ENCODE measurements at regions not wholly inside any gene's neighbourhood (a gene's known extent, or its start where the extent isn't known, plus 50 kb on each side); places are given as distances from the start of the nearest gene placed in this dataset.

GRCh38 chr22:49014227-49015201 is 813.2 kb downstream of the BRD1 start:
- POLR2A ChIA-PET, result no interaction called here
- RAD21 ChIA-PET (ENCODE audit: low non-redundant PET in 1 of 2, low total read pairs in 2 of 2, uncharacterized antibody in 2 of 2, unreplicated experiment in 2 of 2), result no interaction called here
- no peaks in the 10 kb centered on the region for H3K9me3 ChIP-seq (ENCODE audit: control insufficient read depth in 1 of 2, insufficient read depth in 1 of 2, low read depth in 1 of 2, low read length in 2 of 2)
- no peak for DNase-seq (ENCODE audit: low read depth, low spot score)
- BruUV-seq (replicated peaks), result no TSS peak
- no peak overlapping the region for H3K4me3 ChIP-seq (replicated peaks in 1 of 2; ENCODE audit: low read depth in 1 of 2, low read length in 2 of 2)
- TF ChIP-seq SIN3A (IDR thresholded peaks at IDR 0.05; ENCODE audit: low read depth), result no peak
- no peak for TF ChIP-seq ZNF274 (IDR thresholded peaks at IDR 0.05; ENCODE audit: low read depth, low read length)
- TF ChIP-seq ELF1 (IDR thresholded peaks at IDR 0.05; ENCODE audit: borderline replicate concordance, low read depth), result no peak
- no peak for TF ChIP-seq EZH2 (IDR thresholded peaks at IDR 0.05)
- no peak for TF ChIP-seq SP1 (IDR thresholded peaks at IDR 0.05; ENCODE audit: low read depth)
- no peak for TF ChIP-seq POLR2AphosphoS5 (IDR thresholded peaks at IDR 0.05; ENCODE audit: low read depth, low read length)
- TF ChIP-seq, protein P1, sequence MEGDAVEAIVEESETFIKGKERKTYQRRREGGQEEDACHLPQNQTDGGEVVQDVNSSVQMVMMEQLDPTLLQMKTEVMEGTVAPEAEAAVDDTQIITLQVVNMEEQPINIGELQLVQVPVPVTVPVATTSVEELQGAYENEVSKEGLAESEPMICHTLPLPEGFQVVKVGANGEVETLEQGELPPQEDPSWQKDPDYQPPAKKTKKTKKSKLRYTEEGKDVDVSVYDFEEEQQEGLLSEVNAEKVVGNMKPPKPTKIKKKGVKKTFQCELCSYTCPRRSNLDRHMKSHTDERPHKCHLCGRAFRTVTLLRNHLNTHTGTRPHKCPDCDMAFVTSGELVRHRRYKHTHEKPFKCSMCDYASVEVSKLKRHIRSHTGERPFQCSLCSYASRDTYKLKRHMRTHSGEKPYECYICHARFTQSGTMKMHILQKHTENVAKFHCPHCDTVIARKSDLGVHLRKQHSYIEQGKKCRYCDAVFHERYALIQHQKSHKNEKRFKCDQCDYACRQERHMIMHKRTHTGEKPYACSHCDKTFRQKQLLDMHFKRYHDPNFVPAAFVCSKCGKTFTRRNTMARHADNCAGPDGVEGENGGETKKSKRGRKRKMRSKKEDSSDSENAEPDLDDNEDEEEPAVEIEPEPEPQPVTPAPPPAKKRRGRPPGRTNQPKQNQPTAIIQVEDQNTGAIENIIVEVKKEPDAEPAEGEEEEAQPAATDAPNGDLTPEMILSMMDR (IDR thresholded peaks at IDR 0.05 in 2 of 3, conservative IDR thresholded peaks at IDR 0.05 in 1 of 3; ENCODE audit: borderline replicate concordance in 1 of 3, insufficient read depth in 1 of 3, low read depth in 2 of 3, low read length in 2 of 3), result no peak
- TF ChIP-seq RAD21 (IDR thresholded peaks at IDR 0.05; ENCODE audit: low read depth), result no peak
- no peak for TF ChIP-seq JUND (IDR thresholded peaks at IDR 0.05)
- TF ChIP-seq REST (IDR thresholded peaks at IDR 0.05; ENCODE audit: low read depth), result no peak
- no peak for TF ChIP-seq EGR1 (IDR thresholded peaks at IDR 0.05; ENCODE audit: low read depth)
- TF ChIP-seq SRF (IDR thresholded peaks at IDR 0.05; ENCODE audit: low read depth), result no peak
- TF ChIP-seq YY1 (IDR thresholded peaks at IDR 0.05; ENCODE audit: extremely low read depth, insufficient replicate concordance, low read depth, low read length), result no peak
- TF ChIP-seq EZH2phosphoT487 (IDR thresholded peaks at IDR 0.05; ENCODE audit: borderline replicate concordance), result no peak
- no peak for TF ChIP-seq CBX3 (IDR thresholded peaks at IDR 0.05; ENCODE audit: low read depth)
- TF ChIP-seq ZFX (IDR thresholded peaks at IDR 0.05), result no peak
- intact Hi-C loops (cut with micrococcal nuclease), result no loop called here
- H3K9ac ChIP-seq (ENCODE audit: low read length), result no peak overlapping the region
- ATAC-seq, result no peak
- CTCF ChIA-PET, result no interaction called here
- no peaks in the 10 kb centered on the region for H3K36me3 ChIP-seq (ENCODE audit: control insufficient read depth in 1 of 2, insufficient read depth in 2 of 2, low read length in 2 of 2)
- H3K4me1 ChIP-seq (ENCODE audit: control insufficient read depth in 1 of 2, insufficient read depth in 2 of 2, low read length in 2 of 2), result no peaks in the 10 kb centered on the region
- H3K9me2 ChIP-seq (ENCODE audit: insufficient read depth), result no peaks in the 10 kb centered on the region
- H3K27ac ChIP-seq (ENCODE audit: low read depth, low read length), result no peak overlapping the region
- H3K79me2 ChIP-seq (ENCODE audit: insufficient read depth, low read length), result no peaks in the 10 kb centered on the region
- H3K27me3 ChIP-seq (ENCODE audit: insufficient read depth, low read length), result peaks cover 33% of the 10 kb centered on the region
- no peak overlapping the region for H2AFZ ChIP-seq (ENCODE audit: low read depth, low read length, poor library complexity, severe bottlenecking)
- no peaks in the 10 kb centered on the region for H4K20me1 ChIP-seq (ENCODE audit: insufficient read depth)
- no peak overlapping the region for H3K4me2 ChIP-seq (ENCODE audit: low read length)
